ENCODE measurements at regions not wholly inside any gene's neighbourhood (a gene's known extent, or its start where the extent isn't known, plus 50 kb on each side); places are given as distances from the start of the nearest gene placed in this dataset.
"Not testable (repeated sequence)": the region's sequence is repeated elsewhere in the genome, so short reads cannot be mapped to it uniquely, and the experiment has no call there.

DNA sequence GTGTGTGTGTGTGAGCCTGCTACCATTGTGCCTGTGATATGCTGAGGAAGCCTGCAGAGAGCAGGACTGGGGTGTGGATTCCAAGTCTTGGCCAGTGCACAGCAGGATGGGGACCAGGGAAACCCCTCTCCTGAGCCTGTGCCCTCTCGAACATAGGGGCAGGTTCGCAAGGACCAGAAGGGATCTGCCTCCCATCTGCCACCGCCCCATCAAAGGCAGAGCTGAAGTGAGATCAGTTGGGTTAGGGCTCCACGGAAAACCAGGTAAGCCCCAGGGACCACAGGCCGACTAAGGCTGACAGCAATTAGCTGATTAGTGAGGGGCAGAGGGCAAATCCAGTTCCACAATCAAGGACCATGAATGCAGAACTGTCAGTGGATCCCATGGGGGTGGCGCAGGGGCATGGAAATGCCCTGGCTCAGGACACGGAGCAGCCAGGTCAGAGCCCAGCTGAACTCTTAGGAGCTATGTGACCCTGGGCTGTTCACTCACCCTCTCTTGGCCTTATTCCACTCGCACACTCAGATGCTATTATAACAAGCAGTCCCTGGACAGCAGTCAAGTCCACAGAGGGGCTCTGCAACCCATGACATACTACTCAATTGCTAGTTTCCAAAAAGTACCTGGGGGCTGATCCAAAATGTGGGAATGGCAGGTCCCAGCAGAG, 84.2 kb upstream of the ID2 start:
- DNase-seq (ENCODE audit: low read depth) = no peak
- H3K4me3 ChIP-seq (ENCODE audit: low read depth, low read length) = no peak overlapping the region

DNA sequence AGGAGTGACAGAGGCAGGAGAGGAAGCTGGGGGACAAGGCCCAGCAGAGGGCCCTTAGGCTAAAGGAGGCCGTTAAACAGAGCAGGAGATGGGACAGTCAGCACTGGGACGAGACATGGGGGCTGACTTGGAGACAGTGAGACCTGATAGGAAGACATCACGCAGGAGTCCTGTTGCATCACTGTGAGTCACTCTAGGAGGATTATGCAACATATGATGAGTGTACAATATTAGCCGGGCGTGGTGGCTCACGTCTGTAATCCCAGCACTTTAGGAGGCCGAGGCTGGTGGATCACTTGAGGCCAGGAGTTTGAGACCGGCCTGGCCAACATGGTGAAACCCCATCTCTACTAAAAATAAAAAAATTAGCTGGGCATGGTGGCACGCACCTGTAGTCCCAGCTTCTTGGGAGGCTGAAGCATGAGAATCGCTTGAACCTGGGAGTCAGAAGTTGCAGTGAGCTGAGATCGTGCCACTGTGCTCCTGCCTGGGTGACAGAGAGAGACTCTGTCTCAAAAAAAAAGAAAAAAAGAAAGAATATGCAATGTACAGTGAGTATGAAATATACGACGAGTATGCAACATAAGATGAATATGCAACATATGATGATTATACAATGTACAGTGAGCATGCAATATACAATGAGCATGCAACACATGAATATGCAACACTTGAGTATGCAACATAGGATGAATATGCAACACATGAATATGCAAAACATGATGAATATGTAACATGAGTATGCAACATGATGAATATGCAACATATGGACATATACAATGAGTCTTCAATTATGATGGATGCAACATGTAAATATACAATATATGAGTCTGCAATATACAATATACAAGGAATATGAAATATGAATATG, 83.3 kb upstream of the ID2 start:
- DNase-seq (ENCODE audit: low read depth) = peak; percentile 92
- no peak overlapping the region for H3K4me3 ChIP-seq (ENCODE audit: low read depth, low read length)

DNA sequence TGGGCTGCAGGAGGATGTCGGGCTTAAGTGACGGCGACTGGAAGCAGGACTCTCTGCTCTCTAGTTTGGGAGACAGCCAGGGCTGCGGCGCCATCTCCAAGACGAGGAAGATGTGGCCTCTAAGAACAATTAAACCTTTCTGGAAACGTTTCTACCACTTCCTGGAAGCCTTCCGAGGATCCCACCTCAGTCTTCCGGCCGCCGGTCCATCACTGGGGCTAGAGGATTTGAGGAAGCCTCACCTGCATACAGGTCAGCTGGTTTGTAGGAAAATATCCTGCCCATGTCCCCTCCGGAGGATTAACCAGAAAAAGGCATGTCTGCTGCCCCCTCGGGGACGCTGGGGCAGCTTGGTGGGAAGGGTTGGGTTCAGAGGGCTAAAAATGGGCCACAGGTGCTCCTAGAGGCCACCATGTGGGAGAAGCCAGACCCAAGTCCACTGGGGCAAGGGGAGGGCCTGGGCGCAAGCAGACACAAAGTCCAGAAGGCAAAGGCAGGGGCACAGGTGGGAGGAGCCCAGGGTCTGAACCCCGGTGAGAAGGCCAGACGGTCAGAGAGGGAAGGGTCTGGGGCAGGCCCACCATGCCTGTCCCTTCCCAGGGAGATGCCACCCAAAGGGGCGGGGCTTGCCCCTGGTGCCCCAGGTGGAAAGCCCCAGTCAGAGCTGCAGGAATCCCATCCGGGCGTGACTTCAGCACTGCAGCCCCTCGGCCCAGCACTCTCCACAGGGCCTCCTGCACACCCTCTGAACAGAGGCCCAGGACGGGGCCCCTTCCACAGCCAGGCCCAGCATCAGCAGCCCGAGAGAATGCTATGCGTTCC, 82.2 kb upstream of the ID2 start:
- DNase-seq (ENCODE audit: low read depth) = no peak

DNA sequence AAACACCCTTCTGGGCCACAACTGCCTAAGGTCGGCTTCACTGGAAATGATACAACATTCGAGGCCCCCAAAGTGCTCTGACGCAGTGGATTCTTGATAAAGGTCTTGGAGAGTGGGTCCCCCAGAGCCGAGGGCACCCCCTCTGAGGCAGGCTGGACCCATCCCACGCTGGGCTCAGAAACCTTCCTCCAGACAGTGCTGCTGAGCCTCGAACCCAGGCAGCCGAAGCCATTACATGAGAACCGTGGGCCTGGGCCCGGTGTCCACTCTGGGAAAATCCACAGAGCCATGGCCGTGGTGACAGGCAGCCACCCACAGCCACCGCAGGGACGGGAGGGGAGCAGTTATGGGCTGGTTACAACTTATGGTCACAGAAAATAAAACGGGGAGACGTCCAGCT, 81.4 kb upstream of the ID2 start:
- H3K4me3 ChIP-seq (ENCODE audit: low read depth, low read length) = no peak overlapping the region
- DNase-seq (ENCODE audit: low read depth) = no peak

More for the DNA sequence above, 82.2 kb upstream of the ID2 start:
- H3K4me3 ChIP-seq (ENCODE audit: low read depth, low read length) = no peak overlapping the region

DNA sequence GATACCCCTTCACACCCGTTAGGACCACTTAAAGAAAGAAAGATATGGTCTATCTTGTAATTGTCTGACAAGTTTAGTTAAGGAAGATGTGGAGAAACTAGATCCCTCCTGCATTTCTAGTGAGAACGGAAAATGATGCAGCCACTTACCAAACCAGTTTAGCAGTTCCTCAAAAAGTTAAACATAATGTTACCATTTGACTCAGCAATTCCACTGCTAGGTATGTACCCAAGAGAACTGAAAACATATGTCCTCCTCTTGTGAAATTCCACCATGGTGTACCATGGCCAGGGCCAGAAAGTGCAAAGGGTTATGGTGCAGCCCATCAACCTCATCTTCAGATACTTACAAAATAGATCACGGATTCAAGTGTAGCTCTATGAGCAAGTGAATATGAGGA, 79.0 kb upstream of the ID2 start:
- no peak overlapping the region for H3K4me3 ChIP-seq (ENCODE audit: low read depth, low read length)
- no peak for DNase-seq (ENCODE audit: low read depth)

DNA sequence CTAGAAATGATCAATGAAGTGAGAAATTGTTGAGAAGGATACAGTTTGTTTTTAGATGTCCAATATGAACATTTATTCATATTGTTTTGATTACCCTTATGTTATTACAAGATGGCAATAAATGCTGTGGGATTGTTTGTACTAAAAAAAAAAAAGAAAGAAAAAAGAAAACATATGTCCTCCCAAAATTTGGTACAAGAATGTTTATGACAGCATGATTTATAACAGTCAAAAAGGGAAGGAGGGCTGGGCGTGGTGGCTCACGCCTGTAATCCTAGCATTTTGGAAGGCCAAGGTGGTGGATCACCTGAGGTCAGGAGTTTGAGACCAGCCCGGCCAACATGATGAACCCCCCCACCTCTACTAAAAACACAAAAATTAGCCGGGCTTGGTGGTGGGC, 78.5 kb upstream of the ID2 start:
- not testable (repeated sequence) for H3K4me3 ChIP-seq (ENCODE audit: low read depth, low read length); DNase-seq (ENCODE audit: low read depth)

DNA sequence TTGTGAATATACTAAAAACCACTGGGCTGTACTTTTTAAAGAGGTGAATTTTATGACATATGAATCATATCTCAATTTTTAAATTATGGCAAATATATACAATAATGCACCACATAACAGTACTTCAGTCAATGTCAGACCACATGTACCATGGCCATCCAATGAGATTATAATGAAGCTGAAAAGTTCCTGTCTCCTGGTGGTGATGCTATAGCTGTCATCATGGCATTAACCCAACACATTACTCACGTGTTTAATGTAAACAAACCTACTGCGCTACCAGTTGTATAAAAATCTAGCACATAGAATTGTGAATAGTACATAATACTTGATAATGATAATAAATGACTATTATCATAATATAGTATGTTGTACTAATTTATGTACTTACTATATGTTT, 77.6 kb upstream of the ID2 start:
- no peak for DNase-seq (ENCODE audit: low read depth)
- no peak overlapping the region for H3K4me3 ChIP-seq (ENCODE audit: low read depth, low read length)

DNA sequence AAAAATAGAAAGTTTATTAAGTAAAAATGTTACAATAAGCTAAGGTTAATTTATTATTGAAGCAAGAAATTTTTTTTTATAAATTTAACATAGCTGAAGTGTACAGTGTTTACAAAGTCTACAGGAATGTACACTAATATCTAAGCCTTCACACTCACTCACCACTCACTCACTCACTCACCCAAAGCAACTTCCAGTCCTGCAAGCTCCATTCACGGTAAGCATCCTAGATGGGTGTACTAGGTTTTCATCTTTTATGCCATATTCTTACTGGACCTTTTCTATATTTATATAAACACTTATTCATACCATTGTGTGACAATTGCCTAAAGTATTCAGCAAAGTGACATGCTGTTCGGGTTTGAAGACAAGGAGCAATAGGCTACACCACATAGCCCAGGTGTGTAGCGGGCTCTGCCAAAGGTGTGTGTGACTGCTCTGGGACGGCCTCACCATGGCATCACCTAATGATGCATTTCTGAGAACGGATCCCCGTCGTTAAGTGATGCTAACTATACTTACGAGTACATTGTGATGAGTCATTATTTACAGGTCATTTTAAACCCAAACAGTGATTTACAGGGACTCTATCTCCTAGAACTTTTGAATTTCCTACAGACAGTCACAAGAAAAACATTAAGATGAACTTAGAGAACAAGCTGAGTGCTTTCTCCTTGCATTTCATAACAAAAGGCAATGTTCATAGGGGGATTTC, 76.3 kb upstream of the ID2 start:
- DNase-seq (ENCODE audit: low read depth) = peak; percentile 28
- no peak overlapping the region for H3K4me3 ChIP-seq (ENCODE audit: low read depth, low read length)

DNA sequence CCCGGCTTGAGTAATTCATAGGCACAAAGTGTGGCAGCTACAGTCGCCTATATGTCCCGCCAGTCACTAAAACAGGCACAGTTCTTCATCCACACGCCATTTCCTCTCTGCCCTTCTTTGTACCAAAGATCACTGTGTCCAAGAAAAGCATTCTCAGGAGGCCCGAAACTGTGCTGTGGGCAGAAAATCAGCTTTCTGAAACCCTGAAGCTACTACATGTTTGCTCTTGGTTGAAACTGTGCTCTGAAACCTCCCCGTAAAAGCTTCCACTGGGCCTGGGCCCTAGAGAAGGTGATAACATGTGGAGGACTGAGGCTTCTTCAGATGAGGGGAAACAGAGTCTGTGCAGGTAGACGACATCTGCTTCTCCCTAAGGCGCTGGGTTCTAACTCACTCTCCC, 75.6 kb upstream of the ID2 start:
- no peak overlapping the region for H3K4me3 ChIP-seq (ENCODE audit: low read depth, low read length)
- DNase-seq (ENCODE audit: low read depth) = no peak

DNA sequence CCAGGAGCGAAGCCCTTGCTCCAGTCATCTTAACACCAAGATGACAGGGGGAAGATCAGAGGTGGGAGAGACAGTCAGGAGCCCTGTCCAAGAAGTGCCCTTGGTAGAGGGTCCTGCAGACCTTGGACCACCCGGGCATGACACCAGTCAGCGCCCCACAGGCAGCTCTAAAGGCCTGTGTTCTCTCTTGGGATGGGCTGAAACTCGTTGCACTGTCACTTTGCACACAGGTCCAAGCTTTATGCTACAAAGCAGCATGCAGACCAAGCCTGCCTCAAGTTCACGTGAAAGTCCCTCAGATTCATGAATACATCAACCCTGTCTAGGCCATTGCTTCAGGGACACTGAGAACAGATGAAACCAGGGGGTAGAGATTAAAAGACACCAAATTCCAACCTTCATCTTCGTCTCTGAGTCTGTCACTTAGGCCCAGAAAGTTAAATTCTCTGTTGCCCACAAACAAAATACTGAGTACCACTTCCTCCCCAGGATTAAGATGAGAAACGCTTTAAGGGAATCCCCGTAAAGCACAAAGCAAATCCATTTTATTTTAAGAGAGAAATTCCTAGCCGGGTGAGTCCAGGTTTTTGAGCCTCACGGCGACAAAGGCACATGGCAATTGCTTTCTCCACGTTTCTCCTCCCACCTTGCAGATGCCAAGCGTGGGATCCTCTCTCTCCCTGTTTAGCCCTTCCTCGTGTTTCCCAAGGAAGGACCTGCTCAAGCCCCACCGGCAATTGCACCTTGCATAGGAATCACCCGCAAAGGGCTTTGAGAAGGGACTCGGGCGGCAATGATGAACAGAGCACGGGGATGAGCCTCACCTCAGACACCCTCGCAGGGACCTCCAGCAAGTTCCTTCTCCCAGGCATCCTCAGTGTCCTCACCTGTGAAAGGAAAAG, 75.0 kb upstream of the ID2 start:
- no peak for DNase-seq (ENCODE audit: low read depth)
- no peak overlapping the region for H3K4me3 ChIP-seq (ENCODE audit: low read depth, low read length)

DNA sequence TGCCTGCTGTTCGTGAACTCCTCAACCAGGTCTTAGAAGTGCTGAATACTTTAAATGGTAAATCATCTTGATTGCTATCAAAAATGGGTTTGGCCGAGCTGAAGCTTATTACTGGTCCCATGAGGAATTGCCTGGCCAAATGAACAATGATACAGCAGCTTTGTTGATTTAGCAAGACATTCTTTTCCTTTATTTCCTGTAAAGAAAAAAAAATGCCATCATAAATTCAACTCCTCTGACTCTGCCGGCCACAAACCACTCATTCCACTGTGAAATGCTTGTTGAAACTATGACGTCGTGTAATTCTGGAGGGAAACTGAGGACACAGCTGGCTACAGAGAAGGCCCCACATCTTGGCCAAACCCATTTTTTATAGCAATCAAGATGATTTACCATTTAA, 74.2 kb upstream of the ID2 start:
- H3K4me3 ChIP-seq (ENCODE audit: low read depth, low read length) = no peak overlapping the region
- peak; percentile 59 for DNase-seq (ENCODE audit: low read depth)

DNA sequence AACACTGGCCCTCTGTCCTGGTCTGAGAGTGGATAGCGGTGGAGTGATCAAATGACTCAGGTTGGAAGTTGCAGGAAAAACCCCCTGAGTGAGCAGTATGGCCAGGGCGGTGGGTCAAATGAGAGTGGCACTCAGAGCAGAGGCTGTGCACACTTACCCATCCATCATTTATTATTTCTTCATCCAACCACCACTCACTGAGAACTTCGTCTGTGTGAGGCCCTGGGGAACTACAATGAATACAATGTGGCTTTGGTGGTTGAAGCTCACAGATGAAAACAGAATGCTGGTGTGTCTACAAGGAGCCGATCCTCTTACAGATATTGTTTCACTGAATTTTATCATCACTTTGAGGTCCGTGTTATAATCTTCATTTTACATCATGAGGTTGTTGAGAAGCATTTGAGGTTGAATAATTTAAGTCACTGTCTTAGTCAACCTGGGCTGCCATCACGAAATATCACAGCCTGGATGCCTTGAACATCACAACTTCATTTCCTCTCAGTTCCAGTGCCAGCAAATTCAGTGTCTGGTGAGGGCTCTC, 73.4 kb upstream of the ID2 start:
- no peak for DNase-seq (ENCODE audit: low read depth)

DNA sequence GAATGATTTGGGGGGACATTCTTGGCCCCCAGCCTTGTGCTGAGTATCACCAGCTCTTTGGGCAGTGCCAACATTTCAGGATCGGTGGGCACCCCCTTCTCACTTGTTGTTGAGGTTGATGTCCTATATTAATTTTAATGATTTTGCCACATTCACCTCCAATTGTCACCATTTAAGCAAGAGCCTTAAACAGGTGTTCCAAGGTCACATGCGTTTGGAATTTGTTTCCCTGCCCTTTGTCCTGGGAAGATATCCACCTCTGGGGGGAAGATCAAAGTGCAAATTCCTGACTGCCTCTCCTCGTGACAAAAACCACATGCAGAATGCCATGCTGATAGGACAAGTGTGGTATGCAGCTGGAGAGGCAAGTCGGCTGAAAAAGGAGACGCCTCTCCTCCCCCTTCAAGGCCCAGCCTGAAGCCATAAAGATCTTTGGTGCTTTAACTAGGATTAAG, 72.5 kb upstream of the ID2 start:
- H3K4me3 ChIP-seq (ENCODE audit: low read depth, low read length) = no peak overlapping the region
- DNase-seq (ENCODE audit: low read depth) = no peak

More for the DNA sequence above, 73.4 kb upstream of the ID2 start:
- no peak overlapping the region for H3K4me3 ChIP-seq (ENCODE audit: low read depth, low read length)

DNA sequence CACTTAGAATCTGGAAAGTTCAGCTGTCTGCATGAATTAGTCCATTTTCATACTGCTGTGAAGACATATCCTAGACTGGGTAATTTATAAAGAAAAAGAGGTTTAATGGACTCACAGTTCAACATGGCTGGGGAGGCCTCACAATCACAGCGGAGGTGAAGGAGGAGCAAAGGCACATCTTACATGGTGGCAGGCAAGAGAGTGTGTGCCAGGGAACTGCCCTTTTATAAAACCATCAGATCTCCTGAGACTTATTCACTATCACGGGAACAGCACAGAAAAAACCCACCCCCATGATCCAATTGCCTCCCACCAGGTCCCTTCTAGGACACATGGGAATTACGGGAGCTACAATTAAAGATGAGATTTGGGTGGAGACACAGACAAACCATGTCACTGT, 71.1 kb upstream of the ID2 start:
- DNase-seq (ENCODE audit: low read depth); H3K4me3 ChIP-seq (ENCODE audit: low read depth, low read length): not testable (repeated sequence)

DNA sequence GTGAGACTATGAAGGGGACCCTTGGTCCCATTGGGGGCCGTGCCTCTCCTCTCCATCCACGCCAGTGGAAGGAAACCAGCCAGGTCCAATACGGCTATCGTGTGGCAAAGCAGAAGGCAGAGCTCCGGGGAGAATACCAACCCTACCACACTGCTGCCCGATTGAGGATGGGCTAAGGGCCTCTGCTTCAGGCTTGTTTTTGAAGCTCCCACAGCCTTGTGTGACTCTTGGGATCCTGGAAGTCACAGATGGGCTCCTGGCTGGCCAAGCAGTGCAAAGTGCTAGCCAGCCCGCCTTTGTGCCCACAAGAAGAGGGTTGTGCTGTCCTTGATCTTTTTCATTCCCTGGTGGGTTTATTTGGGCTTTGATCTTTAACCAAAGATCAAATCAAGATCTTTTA, 70.6 kb upstream of the ID2 start:
- DNase-seq (ENCODE audit: low read depth) = no peak

DNA sequence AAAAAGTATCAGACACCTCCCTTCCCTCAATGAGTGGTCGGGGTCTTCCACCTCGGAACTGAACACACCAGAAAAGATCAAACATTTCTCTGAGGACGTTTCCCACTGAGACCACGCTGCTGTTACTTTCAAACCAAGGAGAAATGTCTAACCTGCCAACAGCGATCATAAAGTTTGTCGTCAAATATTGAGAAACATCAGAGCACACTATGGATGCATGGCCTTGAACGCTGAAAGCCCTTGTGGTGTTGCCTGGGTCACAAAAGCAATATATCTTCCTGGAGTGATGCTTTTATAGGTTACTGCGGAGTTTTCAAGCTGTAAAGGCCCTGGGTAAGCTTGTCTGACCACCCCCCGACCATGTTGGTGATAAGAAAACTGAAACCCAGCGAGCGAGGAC, 70.2 kb upstream of the ID2 start:
- no peak overlapping the region for H3K4me3 ChIP-seq (ENCODE audit: low read depth, low read length)
- DNase-seq (ENCODE audit: low read depth) = no peak

More for the DNA sequence above, 70.6 kb upstream of the ID2 start:
- H3K4me3 ChIP-seq (ENCODE audit: low read depth, low read length) = no peak overlapping the region

DNA sequence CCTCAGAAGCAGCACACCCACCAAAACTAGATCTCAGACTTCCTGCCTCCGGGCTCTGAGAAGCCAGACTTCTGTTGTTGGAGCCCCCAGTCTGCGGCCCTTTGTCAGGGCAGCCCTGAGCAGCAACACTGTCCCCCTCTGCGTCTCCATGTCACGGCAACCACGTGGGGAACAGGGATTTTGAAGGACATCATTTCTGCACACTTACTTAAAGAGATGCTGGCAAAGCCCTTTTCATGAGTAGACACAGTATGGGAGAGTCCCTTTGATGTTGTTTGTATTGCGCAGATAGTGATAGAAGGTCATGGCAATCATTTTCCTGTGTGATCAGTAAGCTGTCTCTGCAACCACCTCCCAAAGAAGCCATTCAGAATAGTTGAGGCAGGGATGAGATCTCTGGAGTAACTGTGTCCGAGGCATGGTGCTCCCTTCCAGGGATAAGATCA, 69.1 kb upstream of the ID2 start:
- no peak overlapping the region for H3K4me3 ChIP-seq (ENCODE audit: low read depth, low read length)
- DNase-seq (ENCODE audit: low read depth) = no peak

All from skeletal muscle cell (primary cell).